ENCODE measurements at regions not wholly inside any gene's neighbourhood (a gene's known extent, or its start where the extent isn't known, plus 50 kb on each side); places are given as distances from the start of the nearest gene placed in this dataset.
A peak's percentile ranks its signal among the peaks of the same experiment; 100 is the strongest.

- no peak overlapping the region for H3K4me3 ChIP-seq (ENCODE audit: low read length)
- H3K4me1 ChIP-seq (ENCODE audit: low read length) = peaks cover 39% of the 10 kb centered on the region
- no peaks in the 10 kb centered on the region for H4K20me1 ChIP-seq (ENCODE audit: insufficient read depth, low read depth, low read length)
- no peak overlapping the region for H3K4me2 ChIP-seq (ENCODE audit: low read depth, low read length, poor library complexity, severe bottlenecking)
- no peaks in the 10 kb centered on the region for H3K9me3 ChIP-seq (ENCODE audit: low read length)
- no peaks in the 10 kb centered on the region for H3K36me3 ChIP-seq (ENCODE audit: insufficient read depth, low read length)
- H3K79me2 ChIP-seq (ENCODE audit: low read length) = no peaks in the 10 kb centered on the region
- no peaks in the 10 kb centered on the region for H3K27me3 ChIP-seq (ENCODE audit: low read length)
- H3K27ac ChIP-seq (ENCODE audit: low read length) = no peak overlapping the region
- H3K9me2 ChIP-seq (replicated peaks; ENCODE audit: insufficient read depth, low read length) = no peaks in the 10 kb centered on the region
- no peak overlapping the region for H3K9ac ChIP-seq (ENCODE audit: low read length)
- no peak overlapping the region for H2AFZ ChIP-seq (ENCODE audit: low read length)
- DNase-seq = no peak
Observed at GRCh38 chr15:93488296-93488713, 399.3 kb upstream of the RGMA start.

- Histone ChIP-seq H3K4me2 (ENCODE audit: low read depth, low read length, poor library complexity, severe bottlenecking) (no peak overlapping the region), H3K9ac (ENCODE audit: low read length) (peak overlapping the region; percentile 29; the same call in 1 of the 2 replicates), H4K20me1 (ENCODE audit: insufficient read depth, low read depth, low read length) (no peaks in the 10 kb centered on the region), H3K9me2 (replicated peaks; ENCODE audit: insufficient read depth, low read length) (no peaks in the 10 kb centered on the region), H3K4me1 (ENCODE audit: low read length) (peaks cover 39% of the 10 kb centered on the region), H2AFZ (ENCODE audit: low read length) (no peak overlapping the region), H3K27me3 (ENCODE audit: low read length) (no peaks in the 10 kb centered on the region), H3K4me3 (ENCODE audit: low read length) (no peak overlapping the region), H3K79me2 (ENCODE audit: low read length) (no peaks in the 10 kb centered on the region), H3K27ac (ENCODE audit: low read length) (peak overlapping the region; percentile 88), H3K9me3 (ENCODE audit: low read length) (no peaks in the 10 kb centered on the region), H3K36me3 (ENCODE audit: insufficient read depth, low read length) (no peaks in the 10 kb centered on the region)
- DNase-seq = no peak
Observed at GRCh38 chr15:93486407-93487117, 397.6 kb upstream of the RGMA start.

GRCh38 chr15:93485438-93486327 lies 396.7 kb upstream of the RGMA start:
- Histone ChIP-seq H3K36me3 (ENCODE audit: insufficient read depth, low read length) (no peaks in the 10 kb centered on the region), H3K27me3 (ENCODE audit: low read length) (no peaks in the 10 kb centered on the region), H2AFZ (ENCODE audit: low read length) (no peak overlapping the region), H3K4me1 (ENCODE audit: low read length) (peaks cover 39% of the 10 kb centered on the region), H4K20me1 (ENCODE audit: insufficient read depth, low read depth, low read length) (no peaks in the 10 kb centered on the region), H3K9me2 (replicated peaks; ENCODE audit: insufficient read depth, low read length) (no peaks in the 10 kb centered on the region), H3K4me2 (ENCODE audit: low read depth, low read length, poor library complexity, severe bottlenecking) (no peak overlapping the region), H3K9me3 (ENCODE audit: low read length) (no peaks in the 10 kb centered on the region), H3K27ac (ENCODE audit: low read length) (peak overlapping the region; percentile 88), H3K4me3 (ENCODE audit: low read length) (no peak overlapping the region), H3K9ac (ENCODE audit: low read length) (peak overlapping the region; percentile 46), H3K79me2 (ENCODE audit: low read length) (no peaks in the 10 kb centered on the region)
- DNase-seq = no peak

- H4K20me1 ChIP-seq (ENCODE audit: insufficient read depth, low read depth, low read length) = no peaks in the 10 kb centered on the region
- H3K4me3 ChIP-seq (ENCODE audit: low read length) = no peak overlapping the region
- H3K9me2 ChIP-seq (replicated peaks; ENCODE audit: insufficient read depth, low read length) = no peaks in the 10 kb centered on the region
- no peaks in the 10 kb centered on the region for H3K79me2 ChIP-seq (ENCODE audit: low read length)
- no peaks in the 10 kb centered on the region for H3K9me3 ChIP-seq (ENCODE audit: low read length)
- no peaks in the 10 kb centered on the region for H3K27me3 ChIP-seq (ENCODE audit: low read length)
- H3K27ac ChIP-seq (ENCODE audit: low read length) = 0 out of 2 replicates have a peak overlapping the region, but pooled peaks have one; percentile 88
- H2AFZ ChIP-seq (ENCODE audit: low read length) = no peak overlapping the region
- DNase-seq = no peak
- H3K9ac ChIP-seq (ENCODE audit: low read length) = no peak overlapping the region
- H3K4me1 ChIP-seq (ENCODE audit: low read length) = peaks cover 32% of the 10 kb centered on the region
- H3K36me3 ChIP-seq (ENCODE audit: insufficient read depth, low read length) = no peaks in the 10 kb centered on the region
- H3K4me2 ChIP-seq (ENCODE audit: low read depth, low read length, poor library complexity, severe bottlenecking) = no peak overlapping the region
Observed at GRCh38 chr15:93483923-93484322, 394.9 kb upstream of the RGMA start.

- peaks cover 32% of the 10 kb centered on the region for H3K4me1 ChIP-seq (ENCODE audit: low read length)
- H2AFZ ChIP-seq (ENCODE audit: low read length) = no peak overlapping the region
- no peak for DNase-seq
- no peaks in the 10 kb centered on the region for H3K9me2 ChIP-seq (replicated peaks; ENCODE audit: insufficient read depth, low read length)
- no peaks in the 10 kb centered on the region for H3K79me2 ChIP-seq (ENCODE audit: low read length)
- H3K27me3 ChIP-seq (ENCODE audit: low read length) = no peaks in the 10 kb centered on the region
- no peaks in the 10 kb centered on the region for H3K36me3 ChIP-seq (ENCODE audit: insufficient read depth, low read length)
- no peak overlapping the region for H3K4me3 ChIP-seq (ENCODE audit: low read length)
- no peaks in the 10 kb centered on the region for H4K20me1 ChIP-seq (ENCODE audit: insufficient read depth, low read depth, low read length)
- H3K4me2 ChIP-seq (ENCODE audit: low read depth, low read length, poor library complexity, severe bottlenecking) = no peak overlapping the region
- H3K27ac ChIP-seq (ENCODE audit: low read length) = no peak overlapping the region
- H3K9me3 ChIP-seq (ENCODE audit: low read length) = no peaks in the 10 kb centered on the region
- H3K9ac ChIP-seq (ENCODE audit: low read length) = no peak overlapping the region
Observed at GRCh38 chr15:93482731-93483130, 393.7 kb upstream of the RGMA start.

GRCh38 chr15:93479715-93480114 lies 390.7 kb upstream of the RGMA start:
- Histone ChIP-seq H4K20me1 (ENCODE audit: insufficient read depth, low read depth, low read length) (no peaks in the 10 kb centered on the region), H3K27me3 (ENCODE audit: low read length) (no peaks in the 10 kb centered on the region), H3K4me3 (ENCODE audit: low read length) (no peak overlapping the region), H3K9me2 (replicated peaks; ENCODE audit: insufficient read depth, low read length) (no peaks in the 10 kb centered on the region), H3K36me3 (ENCODE audit: insufficient read depth, low read length) (no peaks in the 10 kb centered on the region), H3K4me2 (ENCODE audit: low read depth, low read length, poor library complexity, severe bottlenecking) (no peak overlapping the region), H2AFZ (ENCODE audit: low read length) (no peak overlapping the region), H3K4me1 (ENCODE audit: low read length) (peaks cover 5% of the 10 kb centered on the region), H3K79me2 (ENCODE audit: low read length) (no peaks in the 10 kb centered on the region), H3K27ac (ENCODE audit: low read length) (no peak overlapping the region), H3K9ac (ENCODE audit: low read length) (no peak overlapping the region), H3K9me3 (ENCODE audit: low read length) (no peaks in the 10 kb centered on the region)
- DNase-seq = no peak

- Histone ChIP-seq H4K20me1 (ENCODE audit: insufficient read depth, low read depth, low read length) (no peaks in the 10 kb centered on the region), H3K9me3 (ENCODE audit: low read length) (no peaks in the 10 kb centered on the region), H3K9me2 (replicated peaks; ENCODE audit: insufficient read depth, low read length) (no peaks in the 10 kb centered on the region), H2AFZ (ENCODE audit: low read length) (no peak overlapping the region), H3K27ac (ENCODE audit: low read length) (no peak overlapping the region), H3K79me2 (ENCODE audit: low read length) (no peaks in the 10 kb centered on the region), H3K4me3 (ENCODE audit: low read length) (no peak overlapping the region), H3K4me2 (ENCODE audit: low read depth, low read length, poor library complexity, severe bottlenecking) (no peak overlapping the region), H3K36me3 (ENCODE audit: insufficient read depth, low read length) (no peaks in the 10 kb centered on the region), H3K4me1 (ENCODE audit: low read length) (no peaks in the 10 kb centered on the region; the same call in 1 of the 2 replicates), H3K9ac (ENCODE audit: low read length) (no peak overlapping the region), H3K27me3 (ENCODE audit: low read length) (no peaks in the 10 kb centered on the region)
- no peak for DNase-seq
Observed at GRCh38 chr15:93478947-93479346, 389.9 kb upstream of the RGMA start.

- H3K36me3 ChIP-seq (ENCODE audit: insufficient read depth, low read length) = no peaks in the 10 kb centered on the region
- no peaks in the 10 kb centered on the region for H3K9me2 ChIP-seq (replicated peaks; ENCODE audit: insufficient read depth, low read length)
Observed at GRCh38 chr15:93477721-93478120, 388.7 kb upstream of the RGMA start.

More at GRCh38 chr15:93477721-93478120, 388.7 kb upstream of the RGMA start:
- Histone ChIP-seq H3K4me2 (ENCODE audit: low read depth, low read length, poor library complexity, severe bottlenecking) (no peak overlapping the region), H3K27me3 (ENCODE audit: low read length) (no peaks in the 10 kb centered on the region), H3K79me2 (ENCODE audit: low read length) (no peaks in the 10 kb centered on the region), H3K9ac (ENCODE audit: low read length) (no peak overlapping the region), H3K4me3 (ENCODE audit: low read length) (no peak overlapping the region), H3K27ac (ENCODE audit: low read length) (no peak overlapping the region), H2AFZ (ENCODE audit: low read length) (no peak overlapping the region), H4K20me1 (ENCODE audit: insufficient read depth, low read depth, low read length) (no peaks in the 10 kb centered on the region), H3K9me3 (ENCODE audit: low read length) (no peaks in the 10 kb centered on the region), H3K4me1 (ENCODE audit: low read length) (no peaks in the 10 kb centered on the region)
- no peak for DNase-seq

Measured in Karpas-422 (cell line).